DOHH2 (cell line): ENCODE measurements at regions not wholly inside any gene's neighbourhood (a gene's known extent, or its start where the extent isn't known, plus 50 kb on each side); places are given as distances from the start of the nearest gene placed in this dataset.

ENCODE experiments used
- H3F3A ChIP-seq: fragments of 200-600 bp; sonication (generic), shearing (Covaris generic); 2 replicates; pipeline ENCODE4 v1.6.0; 2016; ENCODE audit warnings: antibody characterized with exemption, mild to moderate bottlenecking; ENCODE audit not compliant: control insufficient read depth, insufficient read depth
- H3K27ac ChIP-seq: fragments of 200-600 bp; sonication (generic); 2 replicates; pipeline ENCODE4 v1.5.1; 2014; ENCODE audit warnings: low read depth, mild to moderate bottlenecking, low read length, moderate library complexity
- H3K27me3 ChIP-seq: fragments of 200-600 bp; sonication (generic); 2 replicates; pipeline ENCODE4 v1.6.1; 2014; ENCODE audit warnings: mild to moderate bottlenecking, low read length, mixed read lengths; ENCODE audit not compliant: control insufficient read depth
- H3K36me3 ChIP-seq: fragments of 200-600 bp; sonication (generic); 2 replicates; pipeline ENCODE4 v1.6.1; 2014; ENCODE audit warnings: mild to moderate bottlenecking, low read length, moderate library complexity, mixed read lengths; ENCODE audit not compliant: control insufficient read depth
- H3K4me1 ChIP-seq: fragments of 200-600 bp; sonication (generic); 2 replicates; pipeline ENCODE4 v1.6.1; 2014; ENCODE audit warnings: mild to moderate bottlenecking, low read length, mixed read lengths; ENCODE audit not compliant: control insufficient read depth
- H3K4me2 ChIP-seq: fragments of 200-600 bp; sonication (generic); 2 replicates; pipeline ENCODE4 v1.6.0; 2014; ENCODE audit warnings: mild to moderate bottlenecking, low read length, moderate library complexity
- H3K4me3 ChIP-seq: fragments of 200-600 bp; sonication (generic); 2 replicates; pipeline ENCODE4 v1.5.1; 2014; ENCODE audit warnings: mild to moderate bottlenecking, low read length, mixed read lengths
- H3K79me2 ChIP-seq: fragments of 200-600 bp; sonication (generic); 2 replicates; pipeline ENCODE4 v1.6.1; 2014; ENCODE audit warnings: mild to moderate bottlenecking, low read length, mixed read lengths; ENCODE audit not compliant: control insufficient read depth
- H3K9me2 ChIP-seq: fragments of 200-600 bp; sonication (generic); replicated peaks from 2 replicates; pipeline ENCODE4 v1.6.1; 2014; ENCODE audit warnings: mild to moderate bottlenecking, low read length, mixed read lengths; ENCODE audit not compliant: control insufficient read depth
- H3K9me3 ChIP-seq: fragments of 200-600 bp; sonication (generic); 2 replicates; pipeline ENCODE4 v1.6.1; 2014; ENCODE audit warnings: antibody characterized with exemption, low read length, mixed read lengths; ENCODE audit not compliant: control insufficient read depth, insufficient read depth
- H4K20me1 ChIP-seq: fragments of 200-600 bp; sonication (generic); 2 replicates; pipeline ENCODE4 v1.6.0; 2014; ENCODE audit warnings: low read depth, mild to moderate bottlenecking, antibody characterized with exemption, low read length, moderate library complexity; ENCODE audit not compliant: control insufficient read depth, insufficient read depth
- CTCF ChIP-seq: fragments of 200-600 bp; sonication (generic); IDR thresholded peaks from one replicate; pipeline ENCODE4 v1.5.1; 2014; ENCODE audit warnings: antibody characterized with exemption, mild to moderate bottlenecking, low read depth, low read length; ENCODE audit not compliant: poor library complexity, severe bottlenecking
- EZH2phosphoT487 ChIP-seq: fragments of 200-600 bp; sonication (generic); IDR thresholded peaks from 2 replicates; pipeline ENCODE4 v1.6.1; 2017; ENCODE audit warnings: borderline replicate concordance, mild to moderate bottlenecking, antibody characterized with exemption, low read length, moderate library complexity, mixed read lengths

- no peak for TF ChIP-seq CTCF
- TF ChIP-seq EZH2phosphoT487: no peak
- H3F3A ChIP-seq: no peaks in the 10 kb centered on the region
- H3K9me2 ChIP-seq: no peaks in the 10 kb centered on the region
- H3K4me2 ChIP-seq: no peak overlapping the region
- no peaks in the 10 kb centered on the region for H4K20me1 ChIP-seq
- H3K36me3 ChIP-seq: no peaks in the 10 kb centered on the region
- no peak overlapping the region for H3K4me3 ChIP-seq
- H3K9me3 ChIP-seq: no peaks in the 10 kb centered on the region
- no peak overlapping the region for H3K27ac ChIP-seq
- no peaks in the 10 kb centered on the region for H3K79me2 ChIP-seq
- H3K4me1 ChIP-seq: no peaks in the 10 kb centered on the region
- no peaks in the 10 kb centered on the region for H3K27me3 ChIP-seq
These were observed 67.3 kb upstream of the PFKP start for GRCh38 chr10:3000048-3000447.

GRCh38 chr10:2994221-2994961 is 73.0 kb upstream of the PFKP start:
- Histone ChIP-seq H3K9me3 (no peaks in the 10 kb centered on the region), H4K20me1 (no peaks in the 10 kb centered on the region), H3K4me2 (no peak overlapping the region), H3K27me3 (no peaks in the 10 kb centered on the region), H3K79me2 (no peaks in the 10 kb centered on the region), H3K27ac (no peak overlapping the region), H3F3A (no peaks in the 10 kb centered on the region), H3K4me1 (no peaks in the 10 kb centered on the region), H3K36me3 (no peaks in the 10 kb centered on the region), H3K9me2 (no peaks in the 10 kb centered on the region), H3K4me3 (no peak overlapping the region)
- TF ChIP-seq CTCF (no peak), EZH2phosphoT487 (no peak)

GRCh38 chr10:2993636-2994035 is 73.7 kb upstream of the PFKP start:
- no peaks in the 10 kb centered on the region for H3K36me3 ChIP-seq
- no peaks in the 10 kb centered on the region for H3K9me2 ChIP-seq
- no peaks in the 10 kb centered on the region for H3K27me3 ChIP-seq
- H3F3A ChIP-seq: no peaks in the 10 kb centered on the region
- no peak overlapping the region for H3K4me2 ChIP-seq
- no peaks in the 10 kb centered on the region for H4K20me1 ChIP-seq
- H3K9me3 ChIP-seq: no peaks in the 10 kb centered on the region
- H3K27ac ChIP-seq: no peak overlapping the region
- no peak overlapping the region for H3K4me3 ChIP-seq
- TF ChIP-seq CTCF (no peak), EZH2phosphoT487 (no peak)
- H3K4me1 ChIP-seq: no peaks in the 10 kb centered on the region
- H3K79me2 ChIP-seq: no peaks in the 10 kb centered on the region
